H1 (cell line): ENCODE measurements at regions not wholly inside any gene's neighbourhood (a gene's known extent, or its start where the extent isn't known, plus 50 kb on each side); places are given as distances from the start of the nearest gene placed in this dataset.

ENCODE experiments used
- BACH1 ChIP-seq: IDR thresholded peaks from 2 replicates; pipeline ENCODE4 v1.6.1; 2012; ENCODE audit warnings: low read length, improper control_type of control experiment
- BCL11A ChIP-seq, 2 experiments: IDR thresholded peaks; one replicate each; pipeline ENCODE4 v1.6.1; 2011; ENCODE audit warnings: low read depth in 2 of 2, low read length in 2 of 2, mild to moderate bottlenecking in 2 of 2
- CHD1 ChIP-seq: IDR thresholded peaks from 2 replicates; pipeline ENCODE4 v1.6.1; 2012; ENCODE audit warnings: low read depth, low read length, improper control_type of control experiment
- CTCF ChIP-seq, 3 experiments: IDR thresholded peaks; 1 replicate in 2 of 3; 2 replicates in 1 of 3; pipeline versions ENCODE4 v1.5.1 to v1.6.1; 2011; ENCODE audit warnings: low read length in 3 of 3, mild to moderate bottlenecking in 3 of 3, inconsistent platforms in 2 of 3, low read depth in 1 of 3, moderate library complexity in 1 of 3; ENCODE audit not compliant: insufficient read depth in 1 of 3; ENCODE audit errors: control extremely low read depth in 1 of 3
- EP300 ChIP-seq, 2 experiments: IDR thresholded peaks; 1 replicate in 1 of 2; 2 replicates in 1 of 2; pipeline ENCODE4 v1.6.1; 2011 to 2012; ENCODE audit warnings: low read depth in 2 of 2, low read length in 2 of 2, mild to moderate bottlenecking in 2 of 2, borderline replicate concordance in 1 of 2, inconsistent platforms in 1 of 2, moderate library complexity in 1 of 2
- EZH2 ChIP-seq: fragments of 200-600 bp; sonication (generic); IDR thresholded peaks from 2 replicates; pipeline ENCODE4 v1.7.1; 2012; ENCODE audit warnings: low read depth, mild to moderate bottlenecking, moderate library complexity, low read length, inconsistent platforms; ENCODE audit not compliant: severe bottlenecking
- HDAC2 ChIP-seq, 2 experiments: fragments of 300-600 bp in 1 of 2; sonication (generic) in 1 of 2; IDR thresholded peaks; 2 replicates each; pipeline ENCODE4 v1.6.1; 2011 to 2012; ENCODE audit warnings: low read depth in 2 of 2, low read length in 2 of 2, mild to moderate bottlenecking in 2 of 2, moderate library complexity in 2 of 2, borderline replicate concordance in 1 of 2, inconsistent platforms in 1 of 2
- KDM1A ChIP-seq: fragments of 200-600, 300-600 bp; sonication (generic); IDR thresholded peaks from 2 replicates; pipeline ENCODE4 v1.7.1; 2016; ENCODE audit warnings: mild to moderate bottlenecking, low read length, borderline replicate concordance
- MAX ChIP-seq: IDR thresholded peaks from 2 replicates; pipeline ENCODE4 v1.6.1; 2012; ENCODE audit warnings: inconsistent platforms
- POLR2A ChIP-seq, 2 experiments: IDR thresholded peaks; 1 replicate in 1 of 2; 2 replicates in 1 of 2; pipeline ENCODE4 v1.6.1; 2011; ENCODE audit warnings: low read depth in 2 of 2, low read length in 2 of 2, mild to moderate bottlenecking in 2 of 2; ENCODE audit errors: control extremely low read depth in 1 of 2
- RFX5 ChIP-seq: IDR thresholded peaks from 2 replicates; pipeline ENCODE4 v1.6.1; 2011; ENCODE audit warnings: low read depth, low read length, improper control_type of control experiment, borderline replicate concordance
- RNF2 ChIP-seq: fragments of 200-900, 300-1000 bp; sonication (generic); IDR thresholded peaks from 2 replicates; pipeline ENCODE4 v1.7.1; 2016; ENCODE audit warnings: borderline replicate concordance, low read depth, mild to moderate bottlenecking, antibody characterized with exemption, low read length; ENCODE audit not compliant: poor library complexity, severe bottlenecking; ENCODE audit errors: missing control alignments
- SAP30 ChIP-seq: fragments of 300-600 bp; sonication (generic); IDR thresholded peaks from 2 replicates; pipeline ENCODE4 v1.7.1; 2012; ENCODE audit warnings: low read length, moderate library complexity, mild to moderate bottlenecking, inconsistent platforms; ENCODE audit not compliant: insufficient read depth, insufficient replicate concordance

GRCh38 chr7:138354066-138354465 lies 106.0 kb upstream of the TRIM24 start:
- no peak for TF ChIP-seq MAX
- no peak for TF ChIP-seq POLR2A (IDR thresholded peaks at IDR 0.05; ENCODE audit: control extremely low read depth in 1 of 2, low read depth in 2 of 2, low read length in 2 of 2)
- no peak for TF ChIP-seq CTCF (IDR thresholded peaks at IDR 0.05; ENCODE audit: control extremely low read depth in 1 of 3, insufficient read depth in 1 of 3, low read depth in 1 of 3, low read length in 3 of 3)
- no peak for TF ChIP-seq BCL11A (IDR thresholded peaks at IDR 0.05; ENCODE audit: low read depth in 2 of 2, low read length in 2 of 2)
- TF ChIP-seq HDAC2 (IDR thresholded peaks at IDR 0.05; ENCODE audit: borderline replicate concordance in 1 of 2, low read depth in 2 of 2, low read length in 2 of 2) = no peak
- no peak for TF ChIP-seq RNF2
- no peak for TF ChIP-seq KDM1A
- TF ChIP-seq RFX5 = no peak
- no peak for TF ChIP-seq CHD1
- no peak for TF ChIP-seq EZH2
- no peak for TF ChIP-seq EP300 (IDR thresholded peaks at IDR 0.05; ENCODE audit: borderline replicate concordance in 1 of 2, low read depth in 2 of 2, low read length in 2 of 2)
- TF ChIP-seq BACH1 = no peak
- no peak for TF ChIP-seq SAP30
